GM20000 (cell line): ENCODE measurements at regions not wholly inside any gene's neighbourhood (a gene's known extent, or its start where the extent isn't known, plus 50 kb on each side); places are given as distances from the start of the nearest gene placed in this dataset.

Source experiments
- DNase-seq: peaks from one replicate; pipeline ENCODE4 v3.0.0; 2012; ENCODE audit warnings: low spot score
- TF ChIP-seq, protein P1 (sequence below): IDR thresholded peaks from 2 replicates; pipeline ENCODE4 v1.5.1; 2012; ENCODE audit warnings: mild to moderate bottlenecking, control low read depth; ENCODE audit errors: extremely low read depth, missing control alignments

- TF ChIP-seq, protein P1, sequence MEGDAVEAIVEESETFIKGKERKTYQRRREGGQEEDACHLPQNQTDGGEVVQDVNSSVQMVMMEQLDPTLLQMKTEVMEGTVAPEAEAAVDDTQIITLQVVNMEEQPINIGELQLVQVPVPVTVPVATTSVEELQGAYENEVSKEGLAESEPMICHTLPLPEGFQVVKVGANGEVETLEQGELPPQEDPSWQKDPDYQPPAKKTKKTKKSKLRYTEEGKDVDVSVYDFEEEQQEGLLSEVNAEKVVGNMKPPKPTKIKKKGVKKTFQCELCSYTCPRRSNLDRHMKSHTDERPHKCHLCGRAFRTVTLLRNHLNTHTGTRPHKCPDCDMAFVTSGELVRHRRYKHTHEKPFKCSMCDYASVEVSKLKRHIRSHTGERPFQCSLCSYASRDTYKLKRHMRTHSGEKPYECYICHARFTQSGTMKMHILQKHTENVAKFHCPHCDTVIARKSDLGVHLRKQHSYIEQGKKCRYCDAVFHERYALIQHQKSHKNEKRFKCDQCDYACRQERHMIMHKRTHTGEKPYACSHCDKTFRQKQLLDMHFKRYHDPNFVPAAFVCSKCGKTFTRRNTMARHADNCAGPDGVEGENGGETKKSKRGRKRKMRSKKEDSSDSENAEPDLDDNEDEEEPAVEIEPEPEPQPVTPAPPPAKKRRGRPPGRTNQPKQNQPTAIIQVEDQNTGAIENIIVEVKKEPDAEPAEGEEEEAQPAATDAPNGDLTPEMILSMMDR, result no peak
- DNase-seq, result no peak
Measured at GRCh38 chr15:97316362-97316761, 644.1 kb upstream of the ARRDC4 start.

DNA sequence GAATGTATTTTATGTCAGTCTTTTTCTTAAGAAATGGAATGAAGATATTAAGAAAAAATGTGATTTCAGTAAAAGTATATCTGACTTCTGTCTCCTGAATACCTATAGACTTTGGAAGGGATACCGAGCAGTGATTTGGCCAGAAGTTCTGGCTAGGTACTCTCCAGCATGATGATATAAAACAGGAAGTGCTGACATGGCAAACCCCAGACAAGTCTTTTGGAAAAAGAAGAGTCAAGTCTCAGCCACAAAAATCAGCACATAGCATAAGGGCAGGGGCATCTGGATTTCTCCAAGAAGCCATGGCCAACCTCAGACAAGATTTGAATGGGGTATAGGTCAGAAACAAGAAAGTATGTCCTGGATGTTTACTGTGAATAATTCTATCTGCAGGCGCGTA lies 643.3 kb upstream of the ARRDC4 start:
- TF ChIP-seq, protein P1, result no peak
- no peak for DNase-seq

DNA sequence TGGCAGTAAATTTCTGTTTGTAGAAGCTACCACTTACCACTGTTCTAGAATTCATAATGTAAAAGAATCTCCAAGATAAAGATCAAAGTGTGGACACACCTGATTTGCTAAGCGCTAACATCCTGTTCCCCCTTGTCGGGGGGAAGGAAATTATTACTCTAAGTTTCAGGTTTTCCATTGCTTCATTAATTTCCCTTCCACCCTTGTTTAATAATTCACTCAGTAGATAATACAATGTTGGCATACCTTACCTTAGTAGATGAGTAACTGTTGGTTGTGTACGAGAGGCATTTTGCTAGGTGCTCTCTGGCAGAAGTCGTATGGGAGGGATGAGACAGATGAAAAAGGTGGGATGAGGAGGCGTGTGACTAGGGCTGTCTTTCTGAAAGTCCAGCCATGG lies 641.2 kb upstream of the ARRDC4 start:
- no peak for DNase-seq
- TF ChIP-seq, protein P1, result no peak

- DNase-seq, result no peak
- TF ChIP-seq, protein P1, result no peak
Measured at GRCh38 chr15:97346221-97346620, 614.3 kb upstream of the ARRDC4 start.

DNA sequence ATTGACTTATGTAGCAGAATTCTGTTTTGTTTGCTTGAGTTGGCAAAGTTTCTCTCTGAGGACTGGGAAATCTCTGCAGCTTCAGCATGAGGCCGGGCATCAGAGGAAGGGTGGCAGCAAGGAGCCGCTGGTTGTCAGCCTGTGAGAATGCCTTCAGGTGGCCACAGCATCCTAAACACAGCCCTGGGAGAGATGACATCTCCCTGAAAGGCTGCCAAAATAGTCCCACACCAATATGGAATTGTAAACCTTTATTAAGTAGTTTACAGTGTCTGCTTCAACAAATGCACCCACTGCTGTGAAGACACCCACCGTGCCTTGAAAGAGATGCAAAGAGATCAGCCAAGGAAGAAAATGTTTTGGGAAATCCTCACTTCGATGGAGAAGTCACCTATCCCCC lies 609.7 kb upstream of the ARRDC4 start:
- TF ChIP-seq, protein P1, result no peak

DNA sequence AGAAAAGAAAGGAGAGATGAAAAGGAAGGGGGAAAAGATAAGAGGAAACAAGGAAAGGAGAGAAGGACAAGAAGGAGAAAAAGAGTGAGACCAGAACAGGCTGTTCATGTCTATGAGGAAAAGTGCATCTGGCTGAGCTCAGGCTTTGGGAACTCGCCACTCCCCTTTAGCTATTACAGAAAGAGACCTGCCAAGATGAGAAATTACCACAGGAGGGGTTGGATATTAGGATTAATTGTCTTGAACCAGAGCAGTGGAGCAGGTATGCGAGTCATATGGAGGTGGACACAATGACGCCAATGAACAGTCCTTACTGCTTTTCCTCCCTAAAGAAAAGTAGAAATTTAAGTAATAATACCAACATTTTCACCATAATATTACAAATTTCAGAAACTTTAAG lies 577.0 kb upstream of the ARRDC4 start:
- DNase-seq, result no peak
- TF ChIP-seq, protein P1, result no peak

More for the DNA sequence above, 609.7 kb upstream of the ARRDC4 start:
- no peak for DNase-seq

DNA sequence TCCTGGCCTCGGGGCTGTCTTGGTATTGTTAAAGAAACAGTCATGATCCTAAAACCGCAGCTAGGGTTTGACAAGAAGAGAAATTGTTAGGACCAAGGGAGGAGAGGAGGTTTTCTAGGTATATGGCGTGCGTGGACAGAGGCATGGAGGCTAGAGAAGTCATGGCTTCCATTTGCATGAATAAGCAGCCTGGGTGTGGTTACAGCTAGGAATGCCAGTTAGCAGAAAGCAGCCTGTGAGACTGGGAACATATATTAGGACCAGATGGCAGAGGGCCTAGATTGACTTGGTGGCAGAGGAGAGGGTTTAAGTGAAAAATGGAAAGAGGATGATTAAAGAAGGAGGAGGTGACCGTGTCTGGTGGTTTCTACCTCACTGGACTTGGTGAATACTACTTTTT lies 573.6 kb upstream of the ARRDC4 start:
- DNase-seq, result no peak

More for the DNA sequence above, 573.6 kb upstream of the ARRDC4 start:
- TF ChIP-seq, protein P1, result no peak
